ENCODE measurements at regions not wholly inside any gene's neighbourhood (a gene's known extent, or its start where the extent isn't known, plus 50 kb on each side); places are given as distances from the start of the nearest gene placed in this dataset.

GRCh38 chr10:33841678-33842077 is 507.2 kb upstream of the NRP1 start:
- TF ChIP-seq POLR2A (IDR thresholded peaks at IDR 0.05; ENCODE audit: low read depth, low read length) (no peak), POLR2AphosphoS5 (IDR thresholded peaks at IDR 0.05; ENCODE audit: low read depth, low read length) (no peak)
